CD4-positive, alpha-beta memory T cell (primary cell): ENCODE measurements at regions not wholly inside any gene's neighbourhood (a gene's known extent, or its start where the extent isn't known, plus 50 kb on each side); places are given as distances from the start of the nearest gene placed in this dataset.

Experiments used
- CTCF ChIA-PET: fragments of 350-600 bp; sonication (Branson Sonifier 250); formaldehyde crosslinking; loops from one replicate; lab custom pipeline; 2021; ENCODE audit warnings: inconsistent platforms; ENCODE audit not compliant: partially characterized antibody; lab: Charles Lee
- POLR2A ChIA-PET: fragments of 350-600 bp; sonication (Branson Sonifier 250); formaldehyde crosslinking; loops from one replicate; lab custom pipeline; 2021; ENCODE audit not compliant: partially characterized antibody; lab: Charles Lee
- DNase-seq, 5 donors: peaks; one replicate each; pipeline versions ENCODE4 v3.0.0 to v3.0.0-alpha.2; 2020 to 2022; ENCODE audit warnings: mixed read lengths in 1 of 5
- H3K27ac ChIP-seq: one replicate; pipeline ENCODE4 v1.7.0; 2013; ENCODE audit warnings: low read depth, low read length
- H3K27me3 ChIP-seq: 2 replicates; pipeline ENCODE4 v1.7.0; 2013; ENCODE audit warnings: mild to moderate bottlenecking, low read length, moderate library complexity; ENCODE audit not compliant: insufficient read depth
- H3K36me3 ChIP-seq: 2 replicates; pipeline ENCODE4 v1.7.0; 2013; ENCODE audit warnings: mild to moderate bottlenecking, low read length, moderate library complexity; ENCODE audit not compliant: insufficient read depth
- H3K4me1 ChIP-seq: 2 replicates; pipeline ENCODE4 v1.7.0; 2013; ENCODE audit warnings: mild to moderate bottlenecking, low read length, moderate library complexity; ENCODE audit not compliant: insufficient read depth
- H3K4me3 ChIP-seq, 2 donors: one replicate each; pipeline ENCODE4 v1.7.0; 2013; ENCODE audit warnings: low read length in 2 of 2, mild to moderate bottlenecking in 1 of 2
- H3K9me3 ChIP-seq, 2 donors: one replicate each; pipeline ENCODE4 v1.7.0; 2013; ENCODE audit warnings: low read length in 2 of 2, control low read depth in 1 of 2; ENCODE audit not compliant: control insufficient read depth in 1 of 2
- H3K27ac Mint-ChIP-seq, 7 donors: one replicate each; pipeline ENCODE4 v1.8.0; 2020 to 2021; ENCODE audit warnings: mixed read lengths in 7 of 7, mild to moderate bottlenecking in 6 of 7, inconsistent platforms in 3 of 7, moderate library complexity in 3 of 7
- H3K27me3 Mint-ChIP-seq, 2 donors: one replicate each; pipeline ENCODE4 v1.8.0; 2020 to 2021; ENCODE audit warnings: mixed read lengths in 2 of 2
- H3K36me3 Mint-ChIP-seq, 2 donors: one replicate each; pipeline ENCODE4 v1.8.0; 2020 to 2021; ENCODE audit warnings: mixed read lengths in 2 of 2, inconsistent platforms in 1 of 2, mild to moderate bottlenecking in 1 of 2
- H3K4me1 Mint-ChIP-seq, 4 donors: one replicate each; pipeline ENCODE4 v1.8.0; 2020 to 2021; ENCODE audit warnings: mixed read lengths in 4 of 4, mild to moderate bottlenecking in 1 of 4
- H3K4me3 Mint-ChIP-seq, 8 donors: one replicate each; pipeline ENCODE4 v1.8.0; 2020 to 2021; ENCODE audit warnings: mixed read lengths in 8 of 8, mild to moderate bottlenecking in 7 of 8, moderate library complexity in 6 of 8, inconsistent platforms in 3 of 8
- H3K9me3 Mint-ChIP-seq, 8 donors: one replicate each; pipeline ENCODE4 v1.8.0; 2020 to 2021; ENCODE audit warnings: mixed read lengths in 8 of 8, mild to moderate bottlenecking in 5 of 8, inconsistent platforms in 3 of 8, moderate library complexity in 1 of 8
- intact Hi-C: fragments of 100-400 bp; cut with micrococcal nuclease; formaldehyde crosslinking; loops from one replicate; pipeline ENCODE4 v1.15.1; 2023

GRCh38 chr15:27642981-27643380, 456.1 kb downstream of the OCA2 start:
- no peaks in the 10 kb centered on the region for H3K36me3 Mint-ChIP-seq
- H3K9me3 Mint-ChIP-seq: peaks cover 4 to 47% (median 23%) of the 10 kb centered on the region in 8 donors
- no peak overlapping the region for H3K27ac Mint-ChIP-seq
- Histone ChIP-seq H3K36me3 (no peaks in the 10 kb centered on the region), H3K9me3 (no peaks in the 10 kb centered on the region), H3K27ac (no peak overlapping the region), H3K4me1 (no peaks in the 10 kb centered on the region), H3K27me3 (no peaks in the 10 kb centered on the region), H3K4me3 (no peak overlapping the region)
- POLR2A ChIA-PET: no interaction called here
- no peaks in the 10 kb centered on the region for H3K27me3 Mint-ChIP-seq
- H3K4me3 Mint-ChIP-seq: no peak overlapping the region
- intact Hi-C loops: no loop called here
- CTCF ChIA-PET: no interaction called here
- no peaks in the 10 kb centered on the region for H3K4me1 Mint-ChIP-seq
- DNase-seq: no peak

- no peak for DNase-seq
- ChIA-PET CTCF (no interaction called here), POLR2A (no interaction called here)
- Histone ChIP-seq H3K27ac (no peak overlapping the region), H3K4me3 (no peak overlapping the region), H3K4me1 (no peaks in the 10 kb centered on the region), H3K27me3 (no peaks in the 10 kb centered on the region), H3K9me3 (no peaks in the 10 kb centered on the region), H3K36me3 (no peaks in the 10 kb centered on the region)
- Mint-ChIP-seq H3K36me3 (no peaks in the 10 kb centered on the region), H3K27ac (no peak overlapping the region), H3K9me3 (peaks cover 4 to 49% (median 24%) of the 10 kb centered on the region in 8 donors), H3K4me3 (no peak overlapping the region), H3K27me3 (no peaks in the 10 kb centered on the region), H3K4me1 (no peaks in the 10 kb centered on the region)
- intact Hi-C loops: no loop called here
Observed at GRCh38 chr15:27639595-27639994, 459.5 kb downstream of the OCA2 start.

DNA sequence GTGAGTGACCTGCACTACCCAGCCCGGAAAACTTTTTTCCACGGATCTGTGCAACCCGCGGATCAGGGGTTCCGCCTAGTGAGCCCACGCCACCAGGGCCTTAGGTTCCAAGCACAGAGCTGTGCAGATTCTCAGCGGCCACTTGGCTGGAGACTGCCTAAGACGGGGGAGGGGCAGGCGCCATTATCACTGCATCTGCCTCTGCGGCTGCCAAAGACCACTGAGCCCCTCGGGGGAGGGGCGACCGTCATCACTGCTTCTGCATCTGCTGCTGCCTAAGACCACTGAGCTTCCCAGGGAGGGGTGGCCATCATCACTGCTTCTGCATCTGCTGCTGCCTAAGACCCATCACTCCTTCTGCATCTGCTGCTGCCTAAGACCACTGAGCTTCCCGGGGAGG, 460.2 kb downstream of the OCA2 start:
- Mint-ChIP-seq H3K27ac (no peak overlapping the region), H3K36me3 (no peaks in the 10 kb centered on the region), H3K27me3 (no peaks in the 10 kb centered on the region), H3K4me3 (peak overlapping the region in 1 of 8 donors; percentile 41), H3K9me3 (peaks cover 4 to 45% (median 21%) of the 10 kb centered on the region in 8 donors), H3K4me1 (no peaks in the 10 kb centered on the region)
- ChIA-PET POLR2A (no interaction called here), CTCF (no interaction called here)
- Histone ChIP-seq H3K27ac (no peak overlapping the region), H3K9me3 (no peaks in the 10 kb centered on the region), H3K4me3 (no peak overlapping the region), H3K27me3 (no peaks in the 10 kb centered on the region), H3K4me1 (no peaks in the 10 kb centered on the region), H3K36me3 (no peaks in the 10 kb centered on the region)
- intact Hi-C loops: no loop called here
- no peak for DNase-seq

- ChIA-PET CTCF (no interaction called here), POLR2A (no interaction called here)
- no peaks in the 10 kb centered on the region for H3K27me3 ChIP-seq
- H3K4me1 ChIP-seq: no peaks in the 10 kb centered on the region
- no peaks in the 10 kb centered on the region for H3K4me1 Mint-ChIP-seq
- no peaks in the 10 kb centered on the region for H3K27me3 Mint-ChIP-seq
- no peak overlapping the region for H3K27ac Mint-ChIP-seq
- no peak overlapping the region for H3K4me3 Mint-ChIP-seq
- H3K9me3 ChIP-seq: no peaks in the 10 kb centered on the region
- no peaks in the 10 kb centered on the region for H3K36me3 ChIP-seq
- H3K4me3 ChIP-seq: no peak overlapping the region
- no peak for DNase-seq
- H3K27ac ChIP-seq: no peak overlapping the region
- intact Hi-C loops: no loop called here
- H3K9me3 Mint-ChIP-seq: peaks cover 4 to 27% (median 14%) of the 10 kb centered on the region in 8 donors
- H3K36me3 Mint-ChIP-seq: no peaks in the 10 kb centered on the region
Observed at GRCh38 chr15:27635916-27636315, 463.2 kb downstream of the OCA2 start.

DNA sequence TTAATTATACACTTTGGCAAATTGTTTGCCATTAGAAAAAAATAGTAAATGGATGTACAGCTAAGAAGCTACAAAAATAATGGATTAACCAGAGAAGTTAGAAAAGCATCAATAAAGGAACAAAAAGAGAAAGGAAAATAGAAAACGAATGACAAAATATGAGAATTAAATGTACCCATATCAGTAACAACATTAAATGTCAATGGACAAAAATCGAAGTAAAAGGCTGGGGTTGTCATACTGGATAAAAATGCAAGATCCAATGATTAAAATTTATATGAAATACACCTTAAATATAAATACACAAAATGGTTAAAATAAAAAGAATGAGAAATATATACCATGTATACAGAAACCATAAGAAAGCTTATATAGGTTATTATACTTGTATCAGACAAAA, 470.6 kb downstream of the OCA2 start:
- H3K4me3 ChIP-seq: no peak overlapping the region
- no peak overlapping the region for H3K27ac ChIP-seq
- intact Hi-C loops: no loop called here
- Mint-ChIP-seq H3K36me3 (peaks cover 0 to 3% of the 10 kb centered on the region in 2 donors), H3K27ac (no peak overlapping the region), H3K27me3 (no peaks in the 10 kb centered on the region), H3K4me3 (no peak overlapping the region), H3K9me3 (peaks cover 3 to 36% (median 17%) of the 10 kb centered on the region in 8 donors), H3K4me1 (no peaks in the 10 kb centered on the region)
- no peaks in the 10 kb centered on the region for H3K4me1 ChIP-seq
- CTCF ChIA-PET: no interaction called here
- no peaks in the 10 kb centered on the region for H3K36me3 ChIP-seq
- no peak for DNase-seq
- H3K9me3 ChIP-seq: no peaks in the 10 kb centered on the region
- POLR2A ChIA-PET: no interaction called here
- no peaks in the 10 kb centered on the region for H3K27me3 ChIP-seq

DNA sequence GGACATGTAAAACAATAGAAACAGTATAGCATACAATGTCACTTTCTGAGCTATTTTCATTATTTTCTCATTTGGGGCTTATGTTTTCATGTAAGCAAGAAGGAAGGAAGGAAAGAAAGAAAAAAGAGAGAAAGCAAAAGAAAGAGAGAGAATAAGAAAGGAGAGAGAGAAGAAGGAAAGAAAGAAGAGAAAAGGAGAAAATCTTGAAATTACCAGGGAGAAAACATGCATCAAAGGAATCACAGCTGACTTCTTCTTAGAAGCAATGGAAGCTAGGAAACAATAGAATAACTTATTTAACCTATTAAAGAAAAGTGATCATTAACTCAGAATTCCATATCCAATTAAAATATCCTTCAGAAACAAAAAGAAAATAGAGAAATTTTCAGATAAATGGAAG, 471.5 kb downstream of the OCA2 start:
- no peaks in the 10 kb centered on the region for H3K27me3 Mint-ChIP-seq
- H3K4me3 Mint-ChIP-seq: no peak overlapping the region
- ChIA-PET POLR2A (no interaction called here), CTCF (no interaction called here)
- Histone ChIP-seq H3K27ac (no peak overlapping the region), H3K4me1 (no peaks in the 10 kb centered on the region), H3K9me3 (no peaks in the 10 kb centered on the region), H3K4me3 (no peak overlapping the region), H3K36me3 (no peaks in the 10 kb centered on the region), H3K27me3 (no peaks in the 10 kb centered on the region)
- DNase-seq: no peak
- no peaks in the 10 kb centered on the region for H3K4me1 Mint-ChIP-seq
- no peak overlapping the region for H3K27ac Mint-ChIP-seq
- peaks cover 3 to 41% (median 21%) of the 10 kb centered on the region in 8 donors for H3K9me3 Mint-ChIP-seq
- peaks cover 0 to 3% of the 10 kb centered on the region in 2 donors for H3K36me3 Mint-ChIP-seq
- intact Hi-C loops: no loop called here

DNA sequence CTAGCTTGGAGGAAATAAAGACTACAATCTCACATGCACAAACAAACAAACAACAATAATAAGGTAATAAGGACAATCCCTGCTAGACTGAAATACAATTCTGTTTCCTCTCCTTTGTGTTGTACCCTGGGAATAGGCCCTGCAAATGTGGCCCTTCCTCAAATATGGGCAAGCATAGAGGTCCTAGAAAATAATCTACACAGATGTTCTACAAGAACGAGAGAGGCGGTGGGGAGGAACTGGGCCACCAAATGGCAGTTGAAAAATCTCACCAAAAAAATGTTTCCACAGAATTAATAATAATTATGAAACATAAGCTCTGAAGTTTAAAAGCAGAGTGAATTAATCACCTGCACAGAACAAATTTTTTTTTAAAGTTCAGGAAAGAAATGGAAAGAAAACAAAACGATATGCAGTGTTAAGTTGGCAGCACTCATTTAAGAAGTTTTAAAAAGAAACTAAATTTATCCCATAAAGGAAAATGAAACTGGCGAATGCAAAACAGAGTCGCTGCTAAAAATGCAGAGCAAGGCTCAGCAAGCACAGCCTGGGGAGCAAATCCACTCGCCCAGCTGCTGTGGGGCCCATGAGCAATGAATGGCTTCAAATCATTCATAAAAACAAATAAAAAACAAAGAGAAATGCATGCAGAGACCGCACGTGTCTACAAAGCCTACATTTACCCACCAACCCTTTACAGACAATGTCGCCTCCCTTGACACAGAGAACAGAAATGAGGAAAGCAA, 475.4 kb downstream of the OCA2 start:
- Histone ChIP-seq H3K27ac (no peak overlapping the region), H3K4me3 (no peak overlapping the region), H3K4me1 (no peaks in the 10 kb centered on the region), H3K27me3 (no peaks in the 10 kb centered on the region), H3K36me3 (no peaks in the 10 kb centered on the region), H3K9me3 (no peaks in the 10 kb centered on the region)
- Mint-ChIP-seq H3K36me3 (peaks cover 0 to 3% of the 10 kb centered on the region in 2 donors), H3K4me3 (no peak overlapping the region), H3K27me3 (no peaks in the 10 kb centered on the region), H3K9me3 (peaks cover 3 to 30% (median 16%) of the 10 kb centered on the region in 8 donors), H3K27ac (no peak overlapping the region), H3K4me1 (no peaks in the 10 kb centered on the region)
- DNase-seq: no peak
- ChIA-PET CTCF (no interaction called here), POLR2A (no interaction called here)
- intact Hi-C loops: no loop called here
